Neural progenitor cell (in vitro differentiated cells): ENCODE measurements at regions not wholly inside any gene's neighbourhood (a gene's known extent, or its start where the extent isn't known, plus 50 kb on each side); places are given as distances from the start of the nearest gene placed in this dataset.
"Not testable (repeated sequence)": the region's sequence is repeated elsewhere in the genome, so short reads cannot be mapped to it uniquely, and the experiment has no call there.

ENCODE experiments used
- EZH2 ChIP-seq: fragments of 200-600 bp; sonication (generic); IDR thresholded peaks from 2 replicates; pipeline ENCODE4 v1.6.1; 2017; ENCODE audit warnings: antibody characterized with exemption, mild to moderate bottlenecking, moderate library complexity
- EZH2phosphoT487 ChIP-seq: fragments of 200-600 bp; sonication (generic); IDR thresholded peaks from 2 replicates; pipeline ENCODE4 v1.6.1; 2017; ENCODE audit warnings: antibody characterized with exemption
- TF ChIP-seq, protein P1 (sequence below): fragments of 200-600 bp; sonication (generic); IDR thresholded peaks from 2 replicates; pipeline ENCODE4 v1.5.1; 2017; ENCODE audit warnings: antibody characterized with exemption, mild to moderate bottlenecking

DNA sequence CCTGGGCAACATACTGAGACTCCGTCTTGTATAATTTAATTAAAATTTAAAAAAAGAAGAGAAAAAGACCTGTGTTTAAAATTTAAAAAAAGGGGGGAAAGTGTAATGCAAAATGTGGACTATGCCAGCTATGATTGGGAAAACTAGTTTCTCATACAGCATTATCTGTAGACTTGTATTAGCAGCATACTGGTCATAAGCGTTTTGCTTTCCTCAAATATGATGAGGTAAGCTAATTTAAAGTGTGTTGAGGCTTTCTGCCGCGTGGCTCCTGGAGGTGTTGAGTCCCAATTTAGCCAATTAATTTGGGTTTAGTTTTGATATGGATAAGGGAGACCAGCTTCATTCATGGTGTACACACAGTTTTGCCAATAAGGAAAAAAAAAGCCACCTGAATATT, 640.2 kb downstream of the GOLGA6L6 start:
- TF ChIP-seq, protein P1, sequence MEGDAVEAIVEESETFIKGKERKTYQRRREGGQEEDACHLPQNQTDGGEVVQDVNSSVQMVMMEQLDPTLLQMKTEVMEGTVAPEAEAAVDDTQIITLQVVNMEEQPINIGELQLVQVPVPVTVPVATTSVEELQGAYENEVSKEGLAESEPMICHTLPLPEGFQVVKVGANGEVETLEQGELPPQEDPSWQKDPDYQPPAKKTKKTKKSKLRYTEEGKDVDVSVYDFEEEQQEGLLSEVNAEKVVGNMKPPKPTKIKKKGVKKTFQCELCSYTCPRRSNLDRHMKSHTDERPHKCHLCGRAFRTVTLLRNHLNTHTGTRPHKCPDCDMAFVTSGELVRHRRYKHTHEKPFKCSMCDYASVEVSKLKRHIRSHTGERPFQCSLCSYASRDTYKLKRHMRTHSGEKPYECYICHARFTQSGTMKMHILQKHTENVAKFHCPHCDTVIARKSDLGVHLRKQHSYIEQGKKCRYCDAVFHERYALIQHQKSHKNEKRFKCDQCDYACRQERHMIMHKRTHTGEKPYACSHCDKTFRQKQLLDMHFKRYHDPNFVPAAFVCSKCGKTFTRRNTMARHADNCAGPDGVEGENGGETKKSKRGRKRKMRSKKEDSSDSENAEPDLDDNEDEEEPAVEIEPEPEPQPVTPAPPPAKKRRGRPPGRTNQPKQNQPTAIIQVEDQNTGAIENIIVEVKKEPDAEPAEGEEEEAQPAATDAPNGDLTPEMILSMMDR, result not testable (repeated sequence)
- TF ChIP-seq EZH2phosphoT487, EZH2: not testable (repeated sequence)
